AG09309 (cell line): ENCODE measurements at regions not wholly inside any gene's neighbourhood (a gene's known extent, or its start where the extent isn't known, plus 50 kb on each side); places are given as distances from the start of the nearest gene placed in this dataset.
"Not testable (repeated sequence)": the region's sequence is repeated elsewhere in the genome, so short reads cannot be mapped to it uniquely, and the experiment has no call there.

Source experiments
- DNase-seq: peaks from one replicate; pipeline ENCODE4 v3.0.0-alpha.2; 2010; ENCODE audit warnings: low read depth
- H3K4me3 ChIP-seq: 2 replicates; pipeline ENCODE4 v1.5.1; 2011; ENCODE audit warnings: mild to moderate bottlenecking, low read depth, low read length, moderate library complexity; ENCODE audit not compliant: control insufficient read depth
- CTCF ChIP-seq: IDR thresholded peaks from 2 replicates; pipeline ENCODE4 v1.5.1; 2011; ENCODE audit warnings: mild to moderate bottlenecking, low read depth, low read length, inconsistent platforms; ENCODE audit not compliant: insufficient read depth, control insufficient read depth; ENCODE audit errors: missing control alignments

- TF ChIP-seq CTCF = no peak
- no peak for DNase-seq
- no peak overlapping the region for H3K4me3 ChIP-seq
Measured at GRCh38 chr7:138388673-138389491, 71.2 kb upstream of the TRIM24 start.

GRCh38 chr7:138395763-138396162 lies 64.3 kb upstream of the TRIM24 start:
- TF ChIP-seq CTCF = no peak
- H3K4me3 ChIP-seq = no peak overlapping the region
- no peak for DNase-seq

GRCh38 chr7:138396251-138397070 lies 63.6 kb upstream of the TRIM24 start:
- no peak for DNase-seq
- no peak overlapping the region for H3K4me3 ChIP-seq
- no peak for TF ChIP-seq CTCF

- not testable (repeated sequence) for H3K4me3 ChIP-seq, DNase-seq
Measured at GRCh38 chr7:138397071-138397433, 63.0 kb upstream of the TRIM24 start.

GRCh38 chr7:138398857-138399256 lies 61.2 kb upstream of the TRIM24 start:
- TF ChIP-seq CTCF = no peak
- no peak for DNase-seq
- no peak overlapping the region for H3K4me3 ChIP-seq

- H3K4me3 ChIP-seq = no peak overlapping the region
- TF ChIP-seq CTCF = no peak
- DNase-seq = no peak
Measured at GRCh38 chr7:138400400-138400886, 59.6 kb upstream of the TRIM24 start.

- DNase-seq = no peak
- H3K4me3 ChIP-seq = no peak overlapping the region
- TF ChIP-seq CTCF = no peak
Measured at GRCh38 chr7:138402749-138403148, 57.3 kb upstream of the TRIM24 start.
